ENCODE measurements at regions not wholly inside any gene's neighbourhood (a gene's known extent, or its start where the extent isn't known, plus 50 kb on each side); places are given as distances from the start of the nearest gene placed in this dataset.

DNA sequence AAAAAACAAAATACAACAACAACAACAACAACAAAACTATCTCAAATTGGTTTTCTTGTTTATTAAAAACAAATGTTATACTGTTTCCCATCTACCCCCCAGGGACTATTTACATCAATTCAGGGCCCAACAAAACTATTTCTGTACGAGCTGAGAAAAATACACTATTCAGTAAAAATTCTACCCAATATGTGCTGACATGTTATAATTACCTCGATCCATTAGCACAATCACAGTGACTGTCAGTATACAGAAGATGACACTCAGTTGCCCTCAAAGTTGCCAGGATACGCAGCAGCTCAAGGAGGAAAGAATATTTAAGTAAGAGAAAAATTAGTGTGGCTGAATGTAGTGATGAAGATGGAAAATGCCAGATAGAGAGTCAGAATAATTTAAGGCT, 150.1 kb downstream of the COX18 start:
- 91% methylated on average over 3 of the region's 3 CpGs for WGBS
- H3K4me1 ChIP-seq (ENCODE audit: control insufficient read depth in 4 of 4, insufficient read depth in 4 of 4, low read length in 3 of 4) = peaks cover 2 to 15% (median 10%) of the 10 kb centered on the region in 4 donors
- no peak overlapping the region for H3K4me3 ChIP-seq (ENCODE audit: low read depth in 1 of 3, low read length in 3 of 3)
- DNase-seq (ENCODE audit: low spot score) = no peak
- no peak overlapping the region for H3K27ac ChIP-seq (ENCODE audit: low read depth in 1 of 2, low read length in 2 of 2)
- no peaks in the 10 kb centered on the region for H3K27me3 ChIP-seq (ENCODE audit: control insufficient read depth in 4 of 4, insufficient read depth in 4 of 4, low read length in 3 of 4)
- no peak overlapping the region for H3K9ac ChIP-seq (ENCODE audit: low read depth in 1 of 2, low read length in 2 of 2)
- H3K9me3 ChIP-seq (ENCODE audit: control insufficient read depth in 4 of 4, low read length in 3 of 4) = no peaks in the 10 kb centered on the region
- no peak for TF ChIP-seq RXRA (IDR thresholded peaks at IDR 0.05)
- TF ChIP-seq YY1 (IDR thresholded peaks at IDR 0.05) = no peak
- TF ChIP-seq HNF4G (IDR thresholded peaks at IDR 0.05) = no peak
- no peak for TF ChIP-seq EGR1 (IDR thresholded peaks at IDR 0.05; ENCODE audit: low read depth in 2 of 2)
- TF ChIP-seq TAF1 (conservative IDR thresholded peaks at IDR 0.05) = no peak
- no peak for TF ChIP-seq SP1 (IDR thresholded peaks at IDR 0.05)
- TF ChIP-seq NR2F2 (IDR thresholded peaks at IDR 0.05) = no peak
- no peak for TF ChIP-seq GABPA (IDR thresholded peaks at IDR 0.05 in 1 of 2, conservative IDR thresholded peaks at IDR 0.05 in 1 of 2)
- no peak for TF ChIP-seq JUND (IDR thresholded peaks at IDR 0.05)
- TF ChIP-seq, protein P1, sequence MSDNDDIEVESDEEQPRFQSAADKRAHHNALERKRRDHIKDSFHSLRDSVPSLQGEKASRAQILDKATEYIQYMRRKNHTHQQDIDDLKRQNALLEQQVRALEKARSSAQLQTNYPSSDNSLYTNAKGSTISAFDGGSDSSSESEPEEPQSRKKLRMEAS (IDR thresholded peaks at IDR 0.05) = no peak
- no peak for TF ChIP-seq FOXA2 (IDR thresholded peaks at IDR 0.05)
- TF ChIP-seq HNF4A (conservative IDR thresholded peaks at IDR 0.05) = no peak
- TF ChIP-seq, protein P2, sequence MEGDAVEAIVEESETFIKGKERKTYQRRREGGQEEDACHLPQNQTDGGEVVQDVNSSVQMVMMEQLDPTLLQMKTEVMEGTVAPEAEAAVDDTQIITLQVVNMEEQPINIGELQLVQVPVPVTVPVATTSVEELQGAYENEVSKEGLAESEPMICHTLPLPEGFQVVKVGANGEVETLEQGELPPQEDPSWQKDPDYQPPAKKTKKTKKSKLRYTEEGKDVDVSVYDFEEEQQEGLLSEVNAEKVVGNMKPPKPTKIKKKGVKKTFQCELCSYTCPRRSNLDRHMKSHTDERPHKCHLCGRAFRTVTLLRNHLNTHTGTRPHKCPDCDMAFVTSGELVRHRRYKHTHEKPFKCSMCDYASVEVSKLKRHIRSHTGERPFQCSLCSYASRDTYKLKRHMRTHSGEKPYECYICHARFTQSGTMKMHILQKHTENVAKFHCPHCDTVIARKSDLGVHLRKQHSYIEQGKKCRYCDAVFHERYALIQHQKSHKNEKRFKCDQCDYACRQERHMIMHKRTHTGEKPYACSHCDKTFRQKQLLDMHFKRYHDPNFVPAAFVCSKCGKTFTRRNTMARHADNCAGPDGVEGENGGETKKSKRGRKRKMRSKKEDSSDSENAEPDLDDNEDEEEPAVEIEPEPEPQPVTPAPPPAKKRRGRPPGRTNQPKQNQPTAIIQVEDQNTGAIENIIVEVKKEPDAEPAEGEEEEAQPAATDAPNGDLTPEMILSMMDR (IDR thresholded peaks at IDR 0.05; ENCODE audit: low read depth, low read length, missing input control) = no peak
- no peak for TF ChIP-seq RAD21 (IDR thresholded peaks at IDR 0.05)
- TF ChIP-seq, protein P3, sequence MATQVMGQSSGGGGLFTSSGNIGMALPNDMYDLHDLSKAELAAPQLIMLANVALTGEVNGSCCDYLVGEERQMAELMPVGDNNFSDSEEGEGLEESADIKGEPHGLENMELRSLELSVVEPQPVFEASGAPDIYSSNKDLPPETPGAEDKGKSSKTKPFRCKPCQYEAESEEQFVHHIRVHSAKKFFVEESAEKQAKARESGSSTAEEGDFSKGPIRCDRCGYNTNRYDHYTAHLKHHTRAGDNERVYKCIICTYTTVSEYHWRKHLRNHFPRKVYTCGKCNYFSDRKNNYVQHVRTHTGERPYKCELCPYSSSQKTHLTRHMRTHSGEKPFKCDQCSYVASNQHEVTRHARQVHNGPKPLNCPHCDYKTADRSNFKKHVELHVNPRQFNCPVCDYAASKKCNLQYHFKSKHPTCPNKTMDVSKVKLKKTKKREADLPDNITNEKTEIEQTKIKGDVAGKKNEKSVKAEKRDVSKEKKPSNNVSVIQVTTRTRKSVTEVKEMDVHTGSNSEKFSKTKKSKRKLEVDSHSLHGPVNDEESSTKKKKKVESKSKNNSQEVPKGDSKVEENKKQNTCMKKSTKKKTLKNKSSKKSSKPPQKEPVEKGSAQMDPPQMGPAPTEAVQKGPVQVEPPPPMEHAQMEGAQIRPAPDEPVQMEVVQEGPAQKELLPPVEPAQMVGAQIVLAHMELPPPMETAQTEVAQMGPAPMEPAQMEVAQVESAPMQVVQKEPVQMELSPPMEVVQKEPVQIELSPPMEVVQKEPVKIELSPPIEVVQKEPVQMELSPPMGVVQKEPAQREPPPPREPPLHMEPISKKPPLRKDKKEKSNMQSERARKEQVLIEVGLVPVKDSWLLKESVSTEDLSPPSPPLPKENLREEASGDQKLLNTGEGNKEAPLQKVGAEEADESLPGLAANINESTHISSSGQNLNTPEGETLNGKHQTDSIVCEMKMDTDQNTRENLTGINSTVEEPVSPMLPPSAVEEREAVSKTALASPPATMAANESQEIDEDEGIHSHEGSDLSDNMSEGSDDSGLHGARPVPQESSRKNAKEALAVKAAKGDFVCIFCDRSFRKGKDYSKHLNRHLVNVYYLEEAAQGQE (IDR thresholded peaks at IDR 0.05) = no peak
- TF ChIP-seq, protein P4, sequence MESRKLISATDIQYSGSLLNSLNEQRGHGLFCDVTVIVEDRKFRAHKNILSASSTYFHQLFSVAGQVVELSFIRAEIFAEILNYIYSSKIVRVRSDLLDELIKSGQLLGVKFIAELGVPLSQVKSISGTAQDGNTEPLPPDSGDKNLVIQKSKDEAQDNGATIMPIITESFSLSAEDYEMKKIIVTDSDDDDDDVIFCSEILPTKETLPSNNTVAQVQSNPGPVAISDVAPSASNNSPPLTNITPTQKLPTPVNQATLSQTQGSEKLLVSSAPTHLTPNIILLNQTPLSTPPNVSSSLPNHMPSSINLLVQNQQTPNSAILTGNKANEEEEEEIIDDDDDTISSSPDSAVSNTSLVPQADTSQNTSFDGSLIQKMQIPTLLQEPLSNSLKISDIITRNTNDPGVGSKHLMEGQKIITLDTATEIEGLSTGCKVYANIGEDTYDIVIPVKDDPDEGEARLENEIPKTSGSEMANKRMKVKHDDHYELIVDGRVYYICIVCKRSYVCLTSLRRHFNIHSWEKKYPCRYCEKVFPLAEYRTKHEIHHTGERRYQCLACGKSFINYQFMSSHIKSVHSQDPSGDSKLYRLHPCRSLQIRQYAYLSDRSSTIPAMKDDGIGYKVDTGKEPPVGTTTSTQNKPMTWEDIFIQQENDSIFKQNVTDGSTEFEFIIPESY (IDR thresholded peaks at IDR 0.05) = no peak
- TF ChIP-seq, protein P5, sequence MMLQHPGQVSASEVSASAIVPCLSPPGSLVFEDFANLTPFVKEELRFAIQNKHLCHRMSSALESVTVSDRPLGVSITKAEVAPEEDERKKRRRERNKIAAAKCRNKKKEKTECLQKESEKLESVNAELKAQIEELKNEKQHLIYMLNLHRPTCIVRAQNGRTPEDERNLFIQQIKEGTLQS (IDR thresholded peaks at IDR 0.05) = no peak
- no peaks in the 10 kb centered on the region for H3K36me3 ChIP-seq (ENCODE audit: control insufficient read depth in 4 of 4, insufficient read depth in 3 of 4, low read depth in 1 of 4, low read length in 3 of 4)

DNA sequence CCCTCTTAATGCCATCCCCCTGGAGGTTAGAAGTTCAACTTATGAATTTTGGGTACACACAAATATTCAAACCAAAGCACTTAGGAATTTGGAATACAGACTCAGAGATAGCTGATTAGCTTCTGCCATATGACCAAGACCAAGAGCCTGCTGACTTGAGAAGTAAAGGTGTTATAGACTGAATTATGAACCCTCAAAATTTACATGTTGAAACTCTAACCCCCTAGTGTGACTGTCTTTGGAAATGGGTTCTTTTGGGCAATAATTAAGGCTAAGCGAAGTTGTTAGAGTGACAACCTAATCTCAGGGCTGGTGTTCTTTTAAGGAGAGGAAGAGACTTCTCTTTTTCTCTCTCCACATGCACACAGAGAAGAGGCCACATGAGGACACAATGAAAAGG, 151.2 kb downstream of the COX18 start:
- 94% methylated on average over 1 of the region's 1 CpG for WGBS
- TF ChIP-seq FOXA2 (IDR thresholded peaks at IDR 0.05) (no peak), NR2F2 (IDR thresholded peaks at IDR 0.05) (no peak), HNF4G (IDR thresholded peaks at IDR 0.05) (no peak), TAF1 (conservative IDR thresholded peaks at IDR 0.05) (no peak), FOXA1 (IDR thresholded peaks at IDR 0.05) (no peak), RAD21 (IDR thresholded peaks at IDR 0.05) (no peak), RXRA (IDR thresholded peaks at IDR 0.05) (no peak), EGR1 (IDR thresholded peaks at IDR 0.05; ENCODE audit: low read depth in 2 of 2) (no peak), JUND (IDR thresholded peaks at IDR 0.05) (no peak)
- TF ChIP-seq, protein P2 (IDR thresholded peaks at IDR 0.05; ENCODE audit: low read depth, low read length, missing input control) = no peak
- TF ChIP-seq, protein P5 (IDR thresholded peaks at IDR 0.05) = no peak

More for the DNA sequence above, 151.2 kb downstream of the COX18 start:
- Histone ChIP-seq H3K9ac (ENCODE audit: low read depth in 1 of 2, low read length in 2 of 2) (no peak overlapping the region), H3K36me3 (ENCODE audit: control insufficient read depth in 4 of 4, insufficient read depth in 3 of 4, low read depth in 1 of 4, low read length in 3 of 4) (no peaks in the 10 kb centered on the region), H3K27me3 (ENCODE audit: control insufficient read depth in 4 of 4, insufficient read depth in 4 of 4, low read length in 3 of 4) (no peaks in the 10 kb centered on the region), H3K4me3 (ENCODE audit: low read depth in 1 of 3, low read length in 3 of 3) (no peak overlapping the region), H3K9me3 (ENCODE audit: control insufficient read depth in 4 of 4, low read length in 3 of 4) (no peaks in the 10 kb centered on the region), H3K4me1 (ENCODE audit: control insufficient read depth in 4 of 4, insufficient read depth in 4 of 4, low read length in 3 of 4) (peaks cover 2 to 12% (median 8%) of the 10 kb centered on the region in 4 donors), H3K27ac (ENCODE audit: low read depth in 1 of 2, low read length in 2 of 2) (no peak overlapping the region)
- DNase-seq (ENCODE audit: low spot score) = no peak
